SK-N-MC (cell line): ENCODE measurements at regions not wholly inside any gene's neighbourhood (a gene's known extent, or its start where the extent isn't known, plus 50 kb on each side); places are given as distances from the start of the nearest gene placed in this dataset.

Source experiments
- DNase-seq: peaks from one replicate; pipeline ENCODE4 v3.0.0-alpha.2; 2011; ENCODE audit warnings: low read depth, low spot score
- H3K27ac ChIP-seq: fragments of 200-600 bp; sonication (generic); 2 replicates; pipeline ENCODE4 v1.5.1; 2016; ENCODE audit warnings: mixed run types
- H3K36me3 ChIP-seq: fragments of 200-600 bp; sonication (generic); 2 replicates; pipeline ENCODE4 v1.6.1; 2017; ENCODE audit warnings: antibody characterized with exemption, low read length, mixed read lengths; ENCODE audit not compliant: insufficient read depth
- H3K4me3 ChIP-seq: fragments of 200-600 bp; sonication (generic); 2 replicates; pipeline ENCODE4 v1.5.1; 2016
- H3K9ac ChIP-seq: fragments of 200-600 bp; sonication (generic); 2 replicates; pipeline ENCODE4 v1.8.0; 2017; ENCODE audit warnings: mixed run types, mixed read lengths; ENCODE audit not compliant: insufficient read length
- H3K9me3 ChIP-seq: fragments of 200-600 bp; sonication (generic); 2 replicates; pipeline ENCODE4 v1.6.1; 2017; ENCODE audit warnings: low read depth, mild to moderate bottlenecking, antibody characterized with exemption, low read length, moderate library complexity, mixed read lengths
- EZH2 ChIP-seq: fragments of 200-600 bp; sonication (generic); IDR thresholded peaks from one replicate; pipeline ENCODE4 v1.6.1; 2017; ENCODE audit warnings: antibody characterized with exemption
- FOXP2 ChIP-seq: optimal IDR thresholded peaks from 2 replicates; pipeline ENCODE3; 2011; ENCODE audit warnings: mild to moderate bottlenecking, moderate library complexity; ENCODE audit not compliant: insufficient read depth; ENCODE audit errors: extremely low read length, control extremely low read depth
- POLR2AphosphoS5 ChIP-seq: IDR thresholded peaks from 2 replicates; pipeline ENCODE4 v1.6.1; 2012; ENCODE audit warnings: mild to moderate bottlenecking, low read depth, low read length, borderline replicate concordance

- no peak for DNase-seq
- no peak for TF ChIP-seq FOXP2
- TF ChIP-seq POLR2AphosphoS5 = no peak
- TF ChIP-seq EZH2 = no peak
- Histone ChIP-seq H3K27ac (no peak overlapping the region), H3K9ac (no peak overlapping the region), H3K9me3 (no peaks in the 10 kb centered on the region), H3K4me3 (no peak overlapping the region), H3K36me3 (no peaks in the 10 kb centered on the region)
Measured at GRCh38 chr2:11026286-11026921, 114.7 kb downstream of the KCNF1 start.

GRCh38 chr2:11027195-11027594 lies 115.5 kb downstream of the KCNF1 start:
- Histone ChIP-seq H3K36me3 (no peaks in the 10 kb centered on the region), H3K4me3 (no peak overlapping the region), H3K9ac (no peak overlapping the region), H3K9me3 (no peaks in the 10 kb centered on the region), H3K27ac (no peak overlapping the region)
- no peak for DNase-seq
- no peak for TF ChIP-seq FOXP2
- no peak for TF ChIP-seq POLR2AphosphoS5
- no peak for TF ChIP-seq EZH2

GRCh38 chr2:11028407-11028916 lies 116.7 kb downstream of the KCNF1 start:
- H3K4me3 ChIP-seq = no peak overlapping the region
- no peaks in the 10 kb centered on the region for H3K9me3 ChIP-seq
- no peak overlapping the region for H3K9ac ChIP-seq
- TF ChIP-seq FOXP2 (no peak), EZH2 (no peak), POLR2AphosphoS5 (no peak)
- H3K27ac ChIP-seq = no peak overlapping the region
- DNase-seq = no peak
- H3K36me3 ChIP-seq = no peaks in the 10 kb centered on the region

GRCh38 chr2:11029136-11029535 lies 117.4 kb downstream of the KCNF1 start:
- Histone ChIP-seq H3K9me3 (no peaks in the 10 kb centered on the region), H3K9ac (no peak overlapping the region), H3K36me3 (no peaks in the 10 kb centered on the region), H3K27ac (no peak overlapping the region), H3K4me3 (no peak overlapping the region)
- DNase-seq = no peak
- TF ChIP-seq POLR2AphosphoS5 = no peak

GRCh38 chr2:11030036-11030435 lies 118.3 kb downstream of the KCNF1 start:
- DNase-seq = no peak
- no peak overlapping the region for H3K4me3 ChIP-seq
- no peak for TF ChIP-seq POLR2AphosphoS5
- no peak for TF ChIP-seq FOXP2
- TF ChIP-seq EZH2 = no peak

GRCh38 chr2:11030909-11031308 lies 119.2 kb downstream of the KCNF1 start:
- no peak overlapping the region for H3K9ac ChIP-seq
- no peaks in the 10 kb centered on the region for H3K9me3 ChIP-seq
- no peak for DNase-seq
- no peaks in the 10 kb centered on the region for H3K36me3 ChIP-seq
- TF ChIP-seq EZH2 = no peak
- TF ChIP-seq FOXP2 = no peak
- no peak for TF ChIP-seq POLR2AphosphoS5
- H3K4me3 ChIP-seq = no peak overlapping the region
- H3K27ac ChIP-seq = no peak overlapping the region

More at GRCh38 chr2:11030036-11030435, 118.3 kb downstream of the KCNF1 start:
- Histone ChIP-seq H3K9me3 (no peaks in the 10 kb centered on the region), H3K27ac (no peak overlapping the region), H3K9ac (no peak overlapping the region), H3K36me3 (no peaks in the 10 kb centered on the region)

- Histone ChIP-seq H3K9ac (no peak overlapping the region), H3K27ac (no peak overlapping the region), H3K9me3 (no peaks in the 10 kb centered on the region), H3K36me3 (no peaks in the 10 kb centered on the region), H3K4me3 (no peak overlapping the region)
- DNase-seq = no peak
- TF ChIP-seq POLR2AphosphoS5 (no peak), EZH2 (no peak), FOXP2 (no peak)
Measured at GRCh38 chr2:11031876-11032275, 120.1 kb downstream of the KCNF1 start.

GRCh38 chr2:11032396-11032795 lies 120.7 kb downstream of the KCNF1 start:
- H3K27ac ChIP-seq = no peak overlapping the region
- no peak for DNase-seq
- no peak overlapping the region for H3K4me3 ChIP-seq
- H3K9ac ChIP-seq = no peak overlapping the region
- no peaks in the 10 kb centered on the region for H3K36me3 ChIP-seq
- TF ChIP-seq POLR2AphosphoS5 (no peak), FOXP2 (no peak), EZH2 (no peak)
- H3K9me3 ChIP-seq = no peaks in the 10 kb centered on the region

- Histone ChIP-seq H3K9ac (no peak overlapping the region), H3K27ac (no peak overlapping the region), H3K36me3 (no peaks in the 10 kb centered on the region), H3K9me3 (no peaks in the 10 kb centered on the region), H3K4me3 (no peak overlapping the region)
- no peak for DNase-seq
- no peak for TF ChIP-seq POLR2AphosphoS5
- no peak for TF ChIP-seq FOXP2
- TF ChIP-seq EZH2 = no peak
Measured at GRCh38 chr2:11033114-11033513, 121.4 kb downstream of the KCNF1 start.
